ENCODE measurements at regions not wholly inside any gene's neighbourhood (a gene's known extent, or its start where the extent isn't known, plus 50 kb on each side); places are given as distances from the start of the nearest gene placed in this dataset.

- no peaks in the 10 kb centered on the region for H4K20me1 ChIP-seq (ENCODE audit: insufficient read depth)
- no peaks in the 10 kb centered on the region for H3K9me3 ChIP-seq (ENCODE audit: control insufficient read depth in 1 of 2, insufficient read depth in 1 of 2, low read depth in 1 of 2, low read length in 2 of 2)
- peaks cover 4% of the 10 kb centered on the region; the same call in 1 of the 2 replicates for H3K27me3 ChIP-seq (ENCODE audit: insufficient read depth, low read length)
- ATAC-seq, result no peak
- H3K27ac ChIP-seq (ENCODE audit: low read depth, low read length), result no peak overlapping the region
- H3K9ac ChIP-seq (ENCODE audit: low read length), result no peak overlapping the region
- ChIA-PET CTCF (no interaction called here), POLR2A (interaction anchor here (0.7 kb wide), 1 partner anchor 34 kb away, joined by 3 read pairs; no protein-coding TSS in a partner anchor), RAD21 (ENCODE audit: low non-redundant PET in 1 of 2, low total read pairs in 2 of 2, uncharacterized antibody in 2 of 2, unreplicated experiment in 2 of 2) (no interaction called here)
- no peaks in the 10 kb centered on the region for H3K4me1 ChIP-seq (ENCODE audit: control insufficient read depth in 1 of 2, insufficient read depth in 2 of 2, low read length in 2 of 2)
- H2AFZ ChIP-seq (ENCODE audit: low read depth, low read length, poor library complexity, severe bottlenecking), result no peak overlapping the region
- no peak overlapping the region for H3K4me2 ChIP-seq (ENCODE audit: low read length)
- no peaks in the 10 kb centered on the region for H3K9me2 ChIP-seq (ENCODE audit: insufficient read depth)
- intact Hi-C loops (cut with micrococcal nuclease), result no loop called here
- H3K79me2 ChIP-seq (ENCODE audit: insufficient read depth, low read length), result no peaks in the 10 kb centered on the region
- H3K4me3 ChIP-seq (replicated peaks in 1 of 2; ENCODE audit: low read depth in 1 of 2, low read length in 2 of 2), result no peak overlapping the region
- DNase-seq (ENCODE audit: low read depth, low spot score), result no peak
- no peak for TF ChIP-seq ZBTB33 (IDR thresholded peaks at IDR 0.05; ENCODE audit: extremely low read depth, insufficient replicate concordance, low read length)
- TF ChIP-seq POLR2A (IDR thresholded peaks at IDR 0.05; ENCODE audit: borderline replicate concordance, extremely low read depth, insufficient read depth, insufficient read length), result no peak
- TF ChIP-seq SIN3A (IDR thresholded peaks at IDR 0.05; ENCODE audit: low read depth), result no peak
- TF ChIP-seq YY1 (IDR thresholded peaks at IDR 0.05; ENCODE audit: extremely low read depth, insufficient replicate concordance, low read depth, low read length), result no peak
- TF ChIP-seq JUND (IDR thresholded peaks at IDR 0.05), result no peak
- no peak for TF ChIP-seq EGR1 (IDR thresholded peaks at IDR 0.05; ENCODE audit: low read depth)
- no peak for TF ChIP-seq FOSL1 (IDR thresholded peaks at IDR 0.05; ENCODE audit: low read depth)
- TF ChIP-seq CTCF (IDR thresholded peaks at IDR 0.05 in 2 of 3, conservative IDR thresholded peaks at IDR 0.05 in 1 of 3; ENCODE audit: borderline replicate concordance in 1 of 3, insufficient read depth in 1 of 3, low read depth in 2 of 3, low read length in 2 of 3), result no peak
- no peak for TF ChIP-seq ZNF274 (IDR thresholded peaks at IDR 0.05; ENCODE audit: low read depth, low read length)
- no peak for TF ChIP-seq MAX (IDR thresholded peaks at IDR 0.05)
- no TSS peak for BruUV-seq (replicated peaks)
- no peaks in the 10 kb centered on the region for H3K36me3 ChIP-seq (ENCODE audit: control insufficient read depth in 1 of 2, insufficient read depth in 2 of 2, low read length in 2 of 2)
Observed at GRCh38 chr2:222146488-222146887, 152.3 kb downstream of the PAX3 start.

All from HCT116 (cell line).